ENCODE measurements at regions not wholly inside any gene's neighbourhood (a gene's known extent, or its start where the extent isn't known, plus 50 kb on each side); places are given as distances from the start of the nearest gene placed in this dataset.

DNA sequence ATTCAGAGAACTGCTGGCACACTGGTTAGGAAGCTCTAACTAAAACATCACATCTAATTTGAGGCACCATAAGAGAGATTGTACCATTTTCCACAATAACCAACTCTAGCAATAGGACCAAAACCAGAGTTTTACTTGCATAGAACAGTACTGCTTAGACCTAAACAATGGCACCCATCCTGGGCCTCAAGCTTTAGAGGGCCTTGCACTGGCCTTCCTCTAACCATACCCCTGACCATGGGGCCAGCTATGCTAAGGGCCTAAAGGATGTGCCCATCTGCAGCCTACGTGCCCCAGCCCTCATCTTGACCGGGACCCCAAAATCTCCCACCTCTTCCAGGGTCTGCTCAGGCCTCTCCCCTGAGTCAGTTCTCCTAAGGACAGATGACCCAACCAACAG, 74.4 kb upstream of the ARHGAP32 start:
- no peak for TF ChIP-seq POLR2AphosphoS5 (IDR thresholded peaks at IDR 0.05)
- TF ChIP-seq, protein P1, sequence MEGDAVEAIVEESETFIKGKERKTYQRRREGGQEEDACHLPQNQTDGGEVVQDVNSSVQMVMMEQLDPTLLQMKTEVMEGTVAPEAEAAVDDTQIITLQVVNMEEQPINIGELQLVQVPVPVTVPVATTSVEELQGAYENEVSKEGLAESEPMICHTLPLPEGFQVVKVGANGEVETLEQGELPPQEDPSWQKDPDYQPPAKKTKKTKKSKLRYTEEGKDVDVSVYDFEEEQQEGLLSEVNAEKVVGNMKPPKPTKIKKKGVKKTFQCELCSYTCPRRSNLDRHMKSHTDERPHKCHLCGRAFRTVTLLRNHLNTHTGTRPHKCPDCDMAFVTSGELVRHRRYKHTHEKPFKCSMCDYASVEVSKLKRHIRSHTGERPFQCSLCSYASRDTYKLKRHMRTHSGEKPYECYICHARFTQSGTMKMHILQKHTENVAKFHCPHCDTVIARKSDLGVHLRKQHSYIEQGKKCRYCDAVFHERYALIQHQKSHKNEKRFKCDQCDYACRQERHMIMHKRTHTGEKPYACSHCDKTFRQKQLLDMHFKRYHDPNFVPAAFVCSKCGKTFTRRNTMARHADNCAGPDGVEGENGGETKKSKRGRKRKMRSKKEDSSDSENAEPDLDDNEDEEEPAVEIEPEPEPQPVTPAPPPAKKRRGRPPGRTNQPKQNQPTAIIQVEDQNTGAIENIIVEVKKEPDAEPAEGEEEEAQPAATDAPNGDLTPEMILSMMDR (IDR thresholded peaks at IDR 0.05) = no peak

Data from prostate gland (tissue), 2 donors.